ENCODE measurements at regions not wholly inside any gene's neighbourhood (a gene's known extent, or its start where the extent isn't known, plus 50 kb on each side); places are given as distances from the start of the nearest gene placed in this dataset.

DNA sequence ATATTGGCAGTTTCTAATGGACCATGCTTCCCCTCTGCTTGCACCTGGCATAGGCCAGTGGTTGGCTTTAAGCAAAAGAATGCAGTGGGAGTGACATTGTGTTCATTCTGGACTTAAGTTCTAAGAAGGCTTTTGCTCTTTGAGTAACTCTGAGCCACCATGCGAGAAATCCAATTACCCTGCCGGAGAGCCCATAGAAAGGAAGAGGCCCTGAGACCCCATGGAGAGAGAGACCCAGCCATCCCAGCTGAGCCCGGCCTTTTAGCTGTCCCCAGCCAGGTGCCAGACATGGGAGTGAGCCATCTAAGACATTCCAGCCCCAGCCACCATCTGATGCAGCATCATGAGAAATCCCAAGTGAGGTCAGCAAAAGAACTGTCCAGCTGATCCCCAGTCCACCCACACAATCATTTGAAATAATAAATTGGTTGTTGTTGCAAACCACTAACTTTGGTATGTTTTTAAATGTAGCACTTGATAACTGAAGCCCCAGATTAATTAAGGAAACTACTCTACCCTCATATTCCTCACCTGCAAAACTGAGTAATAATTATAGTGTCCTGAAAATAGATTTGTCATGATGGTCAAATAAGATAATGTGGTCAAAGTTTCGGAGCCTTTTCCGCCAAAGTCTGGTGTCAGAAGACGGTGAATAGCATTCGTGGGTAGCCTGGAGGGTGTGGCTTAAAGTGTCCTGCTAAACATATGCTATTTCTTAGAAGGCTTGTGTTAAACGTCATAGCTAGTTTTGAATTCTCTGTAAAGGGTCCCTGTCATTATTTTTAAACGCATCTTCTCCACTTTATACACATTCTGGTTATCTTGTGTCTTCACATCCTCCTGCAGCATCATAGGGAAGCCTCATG, 166.6 kb upstream of the PELI2 start:
- DNase-seq, result no peak
- H3K9me3 ChIP-seq (ENCODE audit: control insufficient read depth in 4 of 4, insufficient read depth in 3 of 4, low read length in 3 of 4), result no peaks in the 10 kb centered on the region
- 90 to 95% methylated on average over 9 of the region's 9 CpGs for WGBS, 2 donors

DNA sequence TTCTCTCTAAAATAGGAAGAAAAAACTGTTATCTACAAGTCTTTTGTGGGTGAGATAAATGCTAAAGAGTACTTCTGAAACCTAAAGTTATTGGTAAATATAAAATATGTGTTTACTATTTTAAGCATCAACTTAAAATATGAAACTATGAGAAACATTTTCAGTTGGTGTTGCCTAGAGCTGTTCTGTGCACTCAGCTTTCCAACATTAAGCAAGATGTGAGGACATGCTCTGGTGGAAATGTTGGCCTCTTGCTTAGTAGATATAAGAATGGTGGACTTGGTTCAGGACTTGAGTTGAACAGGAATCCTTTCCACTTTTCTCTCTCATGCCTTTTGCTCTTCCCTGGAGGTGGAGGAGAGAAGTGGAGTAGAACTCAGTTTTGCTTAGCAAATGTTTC, 164.1 kb upstream of the PELI2 start:
- Histone ChIP-seq H3K4me1 (ENCODE audit: control insufficient read depth in 5 of 5, insufficient read depth in 5 of 5, low read length in 5 of 5) (peaks cover 0 to 6% (median 0%) of the 10 kb centered on the region in 5 donors), H3K27ac (ENCODE audit: low read depth in 1 of 2, low read length in 1 of 2) (no peak overlapping the region), H3K36me3 (ENCODE audit: control insufficient read depth in 4 of 4, insufficient read depth in 4 of 4, low read length in 4 of 4) (no peaks in the 10 kb centered on the region), H3K4me3 (no peak overlapping the region), H3K27me3 (ENCODE audit: control insufficient read depth in 3 of 3, insufficient read depth in 3 of 3, low read length in 2 of 3) (peaks cover 0 to 6% (median 2%) of the 10 kb centered on the region in 3 donors), H3K9ac (ENCODE audit: insufficient read depth in 1 of 2, low read length in 2 of 2) (no peak overlapping the region), H3K9me3 (ENCODE audit: control insufficient read depth in 4 of 4, insufficient read depth in 3 of 4, low read length in 3 of 4) (no peaks in the 10 kb centered on the region)
- DNase-seq, result no peak
- TF ChIP-seq, protein P1, sequence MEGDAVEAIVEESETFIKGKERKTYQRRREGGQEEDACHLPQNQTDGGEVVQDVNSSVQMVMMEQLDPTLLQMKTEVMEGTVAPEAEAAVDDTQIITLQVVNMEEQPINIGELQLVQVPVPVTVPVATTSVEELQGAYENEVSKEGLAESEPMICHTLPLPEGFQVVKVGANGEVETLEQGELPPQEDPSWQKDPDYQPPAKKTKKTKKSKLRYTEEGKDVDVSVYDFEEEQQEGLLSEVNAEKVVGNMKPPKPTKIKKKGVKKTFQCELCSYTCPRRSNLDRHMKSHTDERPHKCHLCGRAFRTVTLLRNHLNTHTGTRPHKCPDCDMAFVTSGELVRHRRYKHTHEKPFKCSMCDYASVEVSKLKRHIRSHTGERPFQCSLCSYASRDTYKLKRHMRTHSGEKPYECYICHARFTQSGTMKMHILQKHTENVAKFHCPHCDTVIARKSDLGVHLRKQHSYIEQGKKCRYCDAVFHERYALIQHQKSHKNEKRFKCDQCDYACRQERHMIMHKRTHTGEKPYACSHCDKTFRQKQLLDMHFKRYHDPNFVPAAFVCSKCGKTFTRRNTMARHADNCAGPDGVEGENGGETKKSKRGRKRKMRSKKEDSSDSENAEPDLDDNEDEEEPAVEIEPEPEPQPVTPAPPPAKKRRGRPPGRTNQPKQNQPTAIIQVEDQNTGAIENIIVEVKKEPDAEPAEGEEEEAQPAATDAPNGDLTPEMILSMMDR (IDR thresholded peaks at IDR 0.05; ENCODE audit: control extremely low read depth, extremely low read depth), result no peak
- no peak for ATAC-seq (ENCODE audit: insufficient read depth, low FRiP score)

More for the DNA sequence above, 166.6 kb upstream of the PELI2 start:
- no peak for ATAC-seq (ENCODE audit: insufficient read depth, low FRiP score)
- Histone ChIP-seq H3K27me3 (ENCODE audit: control insufficient read depth in 3 of 3, insufficient read depth in 3 of 3, low read length in 2 of 3) (peaks cover 0 to 2% (median 0%) of the 10 kb centered on the region in 3 donors), H3K4me3 (no peak overlapping the region), H3K27ac (ENCODE audit: low read depth in 1 of 2, low read length in 1 of 2) (no peak overlapping the region), H3K4me1 (ENCODE audit: control insufficient read depth in 5 of 5, insufficient read depth in 5 of 5, low read length in 5 of 5) (peaks cover 0 to 2% (median 0%) of the 10 kb centered on the region in 5 donors), H3K36me3 (ENCODE audit: control insufficient read depth in 4 of 4, insufficient read depth in 4 of 4, low read length in 4 of 4) (no peaks in the 10 kb centered on the region), H3K9ac (ENCODE audit: insufficient read depth in 1 of 2, low read length in 2 of 2) (no peak overlapping the region)
- TF ChIP-seq, protein P1 (IDR thresholded peaks at IDR 0.05; ENCODE audit: control extremely low read depth, extremely low read depth), result no peak

DNA sequence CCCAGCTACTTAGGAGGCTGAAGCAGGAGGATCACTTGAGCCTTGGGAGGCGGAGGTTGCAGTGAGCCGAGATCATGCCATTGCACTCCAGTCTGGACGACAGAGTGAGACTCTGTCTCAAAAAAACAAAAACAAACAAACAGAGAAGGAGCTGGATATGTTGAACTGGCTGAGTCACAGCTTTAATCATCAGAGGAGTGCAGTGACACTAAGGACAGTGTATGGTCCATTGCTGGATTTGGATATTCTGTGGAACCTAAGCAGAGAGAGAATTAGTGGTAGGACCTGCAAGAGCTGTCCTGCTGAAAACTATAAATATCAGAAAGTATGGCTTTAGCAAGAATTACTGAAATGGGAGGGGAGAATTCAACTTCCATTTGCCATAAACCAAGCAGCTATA, 163.0 kb upstream of the PELI2 start:
- Histone ChIP-seq H3K9me3 (ENCODE audit: control insufficient read depth in 4 of 4, insufficient read depth in 3 of 4, low read length in 3 of 4) (no peaks in the 10 kb centered on the region), H3K36me3 (ENCODE audit: control insufficient read depth in 4 of 4, insufficient read depth in 4 of 4, low read length in 4 of 4) (no peaks in the 10 kb centered on the region), H3K27me3 (ENCODE audit: control insufficient read depth in 3 of 3, insufficient read depth in 3 of 3, low read length in 2 of 3) (peaks cover 0 to 6% (median 2%) of the 10 kb centered on the region in 3 donors), H3K9ac (ENCODE audit: insufficient read depth in 1 of 2, low read length in 2 of 2) (no peak overlapping the region), H3K27ac (ENCODE audit: low read depth in 1 of 2, low read length in 1 of 2) (no peak overlapping the region), H3K4me3 (no peak overlapping the region), H3K4me1 (ENCODE audit: control insufficient read depth in 5 of 5, insufficient read depth in 5 of 5, low read length in 5 of 5) (peaks cover 0 to 6% (median 0%) of the 10 kb centered on the region in 5 donors)
- 63 to 67% methylated on average over 3 of the region's 3 CpGs for WGBS, 2 donors
- TF ChIP-seq, protein P1 (IDR thresholded peaks at IDR 0.05; ENCODE audit: control extremely low read depth, extremely low read depth), result no peak
- ATAC-seq (ENCODE audit: insufficient read depth, low FRiP score), result no peak
- no peak for DNase-seq

All from lung (tissue), 11 donors.